DND-41 (cell line): ENCODE measurements at regions not wholly inside any gene's neighbourhood (a gene's known extent, or its start where the extent isn't known, plus 50 kb on each side); places are given as distances from the start of the nearest gene placed in this dataset.
"Not testable (repeated sequence)": the region's sequence is repeated elsewhere in the genome, so short reads cannot be mapped to it uniquely, and the experiment has no call there.

Experiments
- ATAC-seq: fragments of 200-7000 bp; cut with Tn5 transposase; 3 replicates; pipeline ENCODE4 v1.9.1; 2021; ENCODE audit warnings: low read depth; ENCODE audit not compliant: insufficient read depth
- DNase-seq: peaks from one replicate; pipeline ENCODE4 v3.0.0-alpha.2; 2020
- H2AFZ ChIP-seq: 2 replicates; pipeline ENCODE4 v1.6.0; 2012; ENCODE audit warnings: low read depth, low read length
- H3K27ac ChIP-seq: 2 replicates; pipeline ENCODE4 v1.5.1; 2012; ENCODE audit warnings: low read length, inconsistent platforms
- H3K27me3 ChIP-seq: fragments of 200-600 bp; sonication (generic); 2 replicates; pipeline ENCODE4 v1.6.0; 2012; ENCODE audit warnings: low read length, mild to moderate bottlenecking, inconsistent platforms; ENCODE audit not compliant: insufficient read depth, poor library complexity
- H3K36me3 ChIP-seq: 2 replicates; pipeline ENCODE4 v1.5.1; 2012; ENCODE audit warnings: low read length, inconsistent platforms; ENCODE audit not compliant: insufficient read depth
- H3K4me1 ChIP-seq: 2 replicates; pipeline ENCODE4 v1.5.1; 2012; ENCODE audit warnings: mild to moderate bottlenecking, low read length; ENCODE audit not compliant: insufficient read depth
- H3K4me2 ChIP-seq: 2 replicates; pipeline ENCODE4 v1.6.0; 2012; ENCODE audit warnings: mild to moderate bottlenecking, moderate library complexity, low read length, inconsistent platforms; ENCODE audit not compliant: insufficient read depth
- H3K4me3 ChIP-seq, 2 experiments: fragments of 200-600 bp in 1 of 2; shearing (Covaris generic) in 1 of 2; 2 replicates each; pipeline ENCODE4 v1.5.1; 2012 to 2016; ENCODE audit warnings: inconsistent platforms in 2 of 2, low read length in 2 of 2, mild to moderate bottlenecking in 2 of 2, low read depth in 1 of 2, moderate library complexity in 1 of 2
- H3K79me2 ChIP-seq: 2 replicates; pipeline ENCODE4 v1.6.0; 2012; ENCODE audit warnings: low read length, inconsistent platforms; ENCODE audit not compliant: insufficient read depth
- H3K9ac ChIP-seq: 2 replicates; pipeline ENCODE4 v1.6.0; 2012; ENCODE audit warnings: low read depth, mild to moderate bottlenecking, inconsistent platforms, low read length, moderate library complexity
- H3K9me3 ChIP-seq: 2 replicates; pipeline ENCODE4 v1.5.1; 2012; ENCODE audit warnings: low read length, moderate library complexity, mild to moderate bottlenecking, inconsistent platforms; ENCODE audit not compliant: insufficient read depth, severe bottlenecking
- H4K20me1 ChIP-seq: 2 replicates; pipeline ENCODE4 v1.6.0; 2012; ENCODE audit warnings: low read length; ENCODE audit not compliant: insufficient read depth
- EZH2 ChIP-seq: IDR thresholded peaks from 3 replicates; pipeline ENCODE4 v1.6.1; 2012; ENCODE audit warnings: borderline replicate concordance, low read depth, mild to moderate bottlenecking, moderate library complexity, low read length, inconsistent platforms; ENCODE audit not compliant: severe bottlenecking
- TF ChIP-seq, protein P1 (sequence below): IDR thresholded peaks from 2 replicates; pipeline ENCODE4 v1.5.1; 2012; ENCODE audit warnings: borderline replicate concordance, low read length, moderate library complexity, mild to moderate bottlenecking; ENCODE audit not compliant: poor library complexity, severe bottlenecking; ENCODE audit errors: extremely low read depth

DNA sequence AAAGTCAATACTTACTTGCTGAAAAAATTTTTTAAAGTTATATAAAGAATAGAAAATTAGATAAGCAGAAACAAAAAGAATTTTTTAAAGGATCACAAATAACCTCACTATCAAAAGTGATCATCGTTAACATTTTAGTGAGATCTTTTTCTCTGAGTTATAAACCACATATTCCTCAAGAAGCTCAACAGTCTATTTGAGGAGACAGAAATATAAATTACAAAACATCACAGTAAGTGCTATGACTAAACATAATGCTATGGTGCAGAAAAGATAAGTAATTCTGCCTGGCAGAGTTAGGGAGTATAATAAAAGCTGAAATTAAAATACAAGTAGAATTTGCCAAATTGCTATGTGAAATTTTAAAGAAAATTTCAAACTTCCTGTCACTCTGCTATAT lies 226.7 kb downstream of the LMBRD1 start:
- Histone ChIP-seq H3K9ac (no peak overlapping the region), H3K4me3 (no peak overlapping the region), H4K20me1 (no peaks in the 10 kb centered on the region), H3K79me2 (no peaks in the 10 kb centered on the region), H3K27ac (no peak overlapping the region), H3K4me2 (no peak overlapping the region), H3K27me3 (no peaks in the 10 kb centered on the region), H3K4me1 (no peaks in the 10 kb centered on the region), H2AFZ (no peak overlapping the region), H3K36me3 (no peaks in the 10 kb centered on the region), H3K9me3 (peaks cover 5% of the 10 kb centered on the region)
- no peak for DNase-seq
- no peak for ATAC-seq
- no peak for TF ChIP-seq EZH2
- TF ChIP-seq, protein P1, sequence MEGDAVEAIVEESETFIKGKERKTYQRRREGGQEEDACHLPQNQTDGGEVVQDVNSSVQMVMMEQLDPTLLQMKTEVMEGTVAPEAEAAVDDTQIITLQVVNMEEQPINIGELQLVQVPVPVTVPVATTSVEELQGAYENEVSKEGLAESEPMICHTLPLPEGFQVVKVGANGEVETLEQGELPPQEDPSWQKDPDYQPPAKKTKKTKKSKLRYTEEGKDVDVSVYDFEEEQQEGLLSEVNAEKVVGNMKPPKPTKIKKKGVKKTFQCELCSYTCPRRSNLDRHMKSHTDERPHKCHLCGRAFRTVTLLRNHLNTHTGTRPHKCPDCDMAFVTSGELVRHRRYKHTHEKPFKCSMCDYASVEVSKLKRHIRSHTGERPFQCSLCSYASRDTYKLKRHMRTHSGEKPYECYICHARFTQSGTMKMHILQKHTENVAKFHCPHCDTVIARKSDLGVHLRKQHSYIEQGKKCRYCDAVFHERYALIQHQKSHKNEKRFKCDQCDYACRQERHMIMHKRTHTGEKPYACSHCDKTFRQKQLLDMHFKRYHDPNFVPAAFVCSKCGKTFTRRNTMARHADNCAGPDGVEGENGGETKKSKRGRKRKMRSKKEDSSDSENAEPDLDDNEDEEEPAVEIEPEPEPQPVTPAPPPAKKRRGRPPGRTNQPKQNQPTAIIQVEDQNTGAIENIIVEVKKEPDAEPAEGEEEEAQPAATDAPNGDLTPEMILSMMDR = no peak

- not testable (repeated sequence) for H2AFZ ChIP-seq, H3K79me2 ChIP-seq, H3K27me3 ChIP-seq, H3K4me2 ChIP-seq, H3K4me1 ChIP-seq, H3K9ac ChIP-seq, H3K4me3 ChIP-seq, ATAC-seq, H3K9me3 ChIP-seq, H4K20me1 ChIP-seq, H3K36me3 ChIP-seq, H3K27ac ChIP-seq, DNase-seq
These were observed 236.2 kb downstream of the LMBRD1 start for GRCh38 chr6:69560597-69560996.

- Histone ChIP-seq H3K27ac (no peak overlapping the region), H3K79me2 (no peaks in the 10 kb centered on the region), H3K4me1 (no peaks in the 10 kb centered on the region), H3K9me3 (no peaks in the 10 kb centered on the region), H3K4me2 (no peak overlapping the region), H2AFZ (no peak overlapping the region), H3K36me3 (no peaks in the 10 kb centered on the region), H4K20me1 (no peaks in the 10 kb centered on the region), H3K9ac (no peak overlapping the region), H3K27me3 (no peaks in the 10 kb centered on the region), H3K4me3 (no peak overlapping the region)
- TF ChIP-seq, protein P1 = no peak
- no peak for TF ChIP-seq EZH2
- ATAC-seq (no peak), DNase-seq (no peak)
These were observed 241.6 kb downstream of the LMBRD1 start for GRCh38 chr6:69555088-69555638.

DNA sequence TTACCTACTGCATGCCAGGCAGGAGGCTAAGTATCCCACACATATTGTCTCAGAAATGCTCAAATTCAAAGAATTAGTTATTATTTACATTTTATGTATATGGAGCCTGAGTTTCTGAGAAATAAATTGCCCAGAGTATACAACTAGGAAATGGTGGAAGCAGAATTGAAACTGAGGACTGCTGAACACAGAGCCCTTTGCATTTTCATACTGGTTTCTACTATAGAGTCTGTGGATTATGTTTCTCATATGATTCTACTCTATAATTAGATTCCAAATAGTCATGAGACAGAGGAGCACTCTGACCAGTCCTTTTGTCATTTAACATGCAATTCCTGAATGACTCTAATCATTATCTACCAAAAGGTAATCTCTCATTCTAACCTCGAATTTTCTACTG lies 254.3 kb downstream of the LMBRD1 start:
- TF ChIP-seq EZH2 = no peak
- TF ChIP-seq, protein P1 = no peak
- Histone ChIP-seq H4K20me1 (no peaks in the 10 kb centered on the region), H3K79me2 (no peaks in the 10 kb centered on the region), H3K27me3 (no peaks in the 10 kb centered on the region), H3K4me3 (no peak overlapping the region), H3K36me3 (no peaks in the 10 kb centered on the region), H3K9ac (no peak overlapping the region), H3K9me3 (no peaks in the 10 kb centered on the region), H3K4me2 (no peak overlapping the region), H3K27ac (no peak overlapping the region), H3K4me1 (no peaks in the 10 kb centered on the region), H2AFZ (no peak overlapping the region)
- ATAC-seq = no peak
- DNase-seq = no peak
